Activated T-cell treated with anti-CD3 and anti-CD28 coated beads, Interleukin-2, amount 50 U/mL, for 24 hours (primary cell): ENCODE measurements at regions not wholly inside any gene's neighbourhood (a gene's known extent, or its start where the extent isn't known, plus 50 kb on each side); places are given as distances from the start of the nearest gene placed in this dataset.
"Not testable (repeated sequence)": the region's sequence is repeated elsewhere in the genome, so short reads cannot be mapped to it uniquely, and the experiment has no call there.

Experiments
- DNase-seq: peaks from one replicate; pipeline ENCODE4 v3.0.0-alpha.2; 2020
- H3K27ac Mint-ChIP-seq: 2 replicates; pipeline ENCODE4 v1.8.0; 2020; ENCODE audit warnings: mild to moderate bottlenecking, mixed read lengths
- H3K27me3 Mint-ChIP-seq: 2 replicates; pipeline ENCODE4 v1.8.0; 2020; ENCODE audit warnings: mixed read lengths
- H3K36me3 Mint-ChIP-seq: 2 replicates; pipeline ENCODE4 v1.8.0; 2020; ENCODE audit warnings: low read depth, mixed read lengths
- H3K4me1 Mint-ChIP-seq: 2 replicates; pipeline ENCODE4 v1.8.0; 2020; ENCODE audit warnings: low read depth, mixed read lengths
- H3K4me3 Mint-ChIP-seq: 2 replicates; pipeline ENCODE4 v1.8.0; 2020; ENCODE audit warnings: mild to moderate bottlenecking, moderate library complexity, mixed read lengths
- H3K9me3 Mint-ChIP-seq: 2 replicates; pipeline ENCODE4 v1.8.0; 2020; ENCODE audit warnings: mixed read lengths

DNA sequence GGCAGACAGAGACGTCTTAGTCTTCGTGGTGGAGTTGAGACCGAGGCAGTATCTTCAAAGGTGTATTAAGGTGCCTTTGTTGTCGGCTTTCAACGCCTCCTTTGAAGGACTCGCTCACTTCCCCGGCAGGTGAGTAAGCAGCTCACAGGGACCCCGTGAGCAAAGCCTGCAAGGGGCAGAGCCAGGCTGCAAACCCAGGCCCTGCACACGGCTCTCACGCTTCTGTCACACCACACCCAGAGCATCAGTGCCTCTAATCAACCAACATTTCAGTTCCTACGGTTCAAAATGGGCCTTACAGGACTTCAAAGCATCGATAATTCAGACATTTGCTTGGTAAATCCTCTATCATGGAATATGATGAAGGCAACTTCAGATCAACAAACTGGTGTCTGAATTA, 64.8 kb upstream of the INSIG1 start:
- peaks cover under 1% of the 10 kb centered on the region for H3K27me3 Mint-ChIP-seq
- H3K36me3 Mint-ChIP-seq, result no peaks in the 10 kb centered on the region
- DNase-seq, result no peak
- no peaks in the 10 kb centered on the region for H3K9me3 Mint-ChIP-seq
- no peak overlapping the region for H3K4me3 Mint-ChIP-seq
- H3K4me1 Mint-ChIP-seq, result no peaks in the 10 kb centered on the region
- no peak overlapping the region for H3K27ac Mint-ChIP-seq

DNA sequence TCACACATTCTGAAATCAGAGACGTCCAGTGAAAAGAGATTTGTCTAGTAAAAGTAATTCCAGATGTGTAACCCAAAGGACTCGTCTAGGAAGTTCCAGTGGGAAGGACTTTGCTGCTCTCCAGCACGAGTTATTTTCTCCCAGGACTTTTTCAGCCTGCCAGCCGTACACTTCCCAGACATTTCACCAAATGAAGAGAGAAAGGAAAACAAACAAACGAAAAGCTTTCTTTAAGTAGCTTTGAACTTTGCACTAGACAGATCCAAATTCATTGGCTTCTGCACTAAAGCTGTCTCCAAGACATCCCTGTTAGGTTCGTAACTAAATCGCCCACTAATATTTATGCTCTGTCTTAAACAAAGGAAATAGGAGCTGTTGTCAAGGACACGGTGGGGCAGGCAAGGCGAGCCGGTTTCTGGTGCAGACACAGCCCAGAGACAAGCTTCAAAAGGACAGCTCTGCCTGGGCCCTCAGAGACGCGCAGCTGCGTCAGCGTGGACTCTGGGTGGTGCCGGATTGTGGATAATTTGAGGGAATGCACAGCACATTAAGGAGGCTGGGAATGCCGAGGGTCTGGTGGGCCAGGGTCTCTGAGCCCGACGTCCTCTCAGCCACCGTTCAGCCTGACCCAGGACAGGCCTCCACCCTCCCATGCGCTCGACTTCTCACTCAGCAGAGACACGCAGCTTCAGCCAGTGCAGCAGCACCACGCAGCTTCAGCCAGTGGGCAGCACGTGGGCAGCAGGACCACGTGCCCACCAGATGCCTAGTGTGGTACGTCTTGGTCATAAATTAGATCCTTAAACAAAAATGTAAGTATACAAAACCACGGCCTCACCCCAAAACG, 64.1 kb upstream of the INSIG1 start:
- Mint-ChIP-seq H3K9me3 (no peaks in the 10 kb centered on the region), H3K27ac (no peak overlapping the region), H3K27me3 (peaks cover 5% of the 10 kb centered on the region), H3K4me3 (no peak overlapping the region), H3K4me1 (no peaks in the 10 kb centered on the region), H3K36me3 (no peaks in the 10 kb centered on the region)
- DNase-seq, result no peak

DNA sequence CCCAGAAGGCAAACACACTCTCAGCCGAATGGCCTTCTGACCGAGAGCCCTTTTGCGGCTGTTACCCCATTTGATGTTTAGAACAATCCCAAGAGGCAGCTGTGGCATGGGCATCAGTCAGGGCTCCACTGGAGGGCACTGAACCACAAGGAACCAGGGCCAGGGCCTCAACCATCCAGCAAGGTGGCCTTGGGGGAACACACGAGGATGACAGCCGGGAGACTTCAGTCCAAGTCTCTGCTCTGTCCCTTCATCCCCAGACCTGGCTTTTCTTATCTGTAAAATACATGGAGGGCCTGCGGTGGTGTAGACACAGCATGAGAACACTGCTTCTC, 63.6 kb upstream of the INSIG1 start:
- Mint-ChIP-seq H3K9me3 (no peaks in the 10 kb centered on the region), H3K27me3 (peaks cover 11% of the 10 kb centered on the region), H3K36me3 (no peaks in the 10 kb centered on the region), H3K4me1 (no peaks in the 10 kb centered on the region), H3K27ac (no peak overlapping the region), H3K4me3 (no peak overlapping the region)
- no peak for DNase-seq

DNA sequence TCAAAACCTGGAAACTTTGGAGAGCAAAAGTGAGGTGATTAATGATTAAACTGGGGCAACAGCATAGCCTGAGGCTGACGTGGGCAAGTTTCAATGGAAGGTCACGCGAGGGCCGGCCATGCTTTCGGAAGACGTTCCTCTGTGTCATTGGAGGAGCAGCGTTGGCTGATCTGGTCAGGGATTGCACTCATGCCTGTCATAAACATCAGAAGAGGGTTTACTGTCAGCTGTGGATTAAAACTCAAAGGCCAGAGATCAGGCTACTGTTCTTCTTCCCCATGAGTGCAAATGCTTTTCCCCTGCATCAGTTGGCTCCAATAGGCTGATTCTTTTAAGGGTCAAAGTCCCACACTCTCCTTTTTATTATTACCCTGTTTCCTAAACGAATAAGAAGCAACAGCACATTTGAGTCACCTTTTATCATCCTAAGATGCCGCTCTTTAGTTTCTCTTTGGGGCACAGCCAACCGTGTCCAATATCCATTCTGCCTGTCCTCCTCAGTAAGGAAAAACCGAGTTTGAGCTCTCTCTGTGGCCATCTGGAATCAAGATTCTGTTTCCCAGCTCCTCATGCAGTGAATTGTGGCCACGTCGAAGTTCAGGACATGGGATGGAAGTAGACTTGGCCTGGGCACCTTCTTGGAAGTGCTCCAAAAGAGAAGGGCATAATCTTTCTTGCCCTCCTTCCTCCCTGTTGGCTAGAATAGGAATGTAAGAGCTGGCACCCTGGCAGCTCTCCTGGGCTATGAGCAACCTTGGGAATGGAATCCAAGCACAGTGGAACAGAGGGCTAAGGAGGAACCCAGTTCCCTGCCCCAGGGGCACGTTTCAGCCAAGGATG, 62.5 kb upstream of the INSIG1 start:
- H3K27me3 Mint-ChIP-seq, result peaks cover 18% of the 10 kb centered on the region
- H3K9me3 Mint-ChIP-seq, result no peaks in the 10 kb centered on the region
- no peaks in the 10 kb centered on the region for H3K36me3 Mint-ChIP-seq
- no peak overlapping the region for H3K27ac Mint-ChIP-seq
- no peaks in the 10 kb centered on the region for H3K4me1 Mint-ChIP-seq
- H3K4me3 Mint-ChIP-seq, result no peak overlapping the region
- DNase-seq, result no peak

DNA sequence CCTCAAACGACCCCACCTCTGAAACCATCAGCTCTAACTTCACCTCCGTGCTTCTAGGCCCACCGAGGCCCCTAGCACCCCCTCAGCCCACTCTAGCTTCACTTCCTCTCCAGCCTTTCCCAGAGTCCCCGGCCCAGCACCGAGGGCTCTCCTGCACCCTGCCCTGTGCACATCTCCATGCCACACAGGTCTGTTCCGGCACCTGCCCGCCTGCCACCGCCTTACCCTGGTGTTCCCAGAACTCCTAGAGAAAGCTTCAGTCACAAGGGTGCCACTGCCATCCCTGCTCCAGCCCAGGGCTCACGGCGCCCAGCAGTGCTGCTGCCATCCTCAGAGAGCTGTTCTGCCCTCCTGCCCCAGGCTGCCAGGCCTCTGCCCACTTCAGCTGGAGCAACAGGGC, 61.3 kb upstream of the INSIG1 start:
- H3K9me3 Mint-ChIP-seq, result no peaks in the 10 kb centered on the region
- no peaks in the 10 kb centered on the region for H3K4me1 Mint-ChIP-seq
- DNase-seq, result no peak
- no peaks in the 10 kb centered on the region for H3K36me3 Mint-ChIP-seq
- H3K27me3 Mint-ChIP-seq, result peaks cover 18% of the 10 kb centered on the region
- H3K27ac Mint-ChIP-seq, result no peak overlapping the region
- H3K4me3 Mint-ChIP-seq, result no peak overlapping the region

DNA sequence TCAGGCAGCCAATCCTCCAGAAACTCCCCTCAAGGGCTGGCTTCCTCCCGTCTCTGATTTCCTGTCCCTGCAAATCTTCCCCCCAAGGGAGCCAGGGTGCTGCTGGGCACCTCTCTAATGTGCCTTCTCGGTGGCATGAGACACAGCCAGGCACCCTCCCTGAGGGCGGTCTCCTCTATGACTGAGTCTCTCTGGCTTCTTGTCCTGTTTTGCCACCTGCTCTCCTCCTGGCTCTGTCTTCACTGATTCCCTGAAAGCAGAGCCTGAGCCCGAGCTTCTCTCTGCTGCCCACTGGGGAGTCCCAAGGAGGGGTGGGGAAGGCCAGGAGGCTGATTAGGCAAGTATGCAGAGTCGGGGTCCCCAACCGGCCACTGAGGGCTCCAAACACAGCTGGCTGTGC, 60.4 kb upstream of the INSIG1 start:
- Mint-ChIP-seq H3K27ac (no peak overlapping the region), H3K4me1 (no peaks in the 10 kb centered on the region), H3K4me3 (no peak overlapping the region), H3K36me3 (no peaks in the 10 kb centered on the region), H3K9me3 (no peaks in the 10 kb centered on the region), H3K27me3 (peaks cover 18% of the 10 kb centered on the region)
- no peak for DNase-seq

DNA sequence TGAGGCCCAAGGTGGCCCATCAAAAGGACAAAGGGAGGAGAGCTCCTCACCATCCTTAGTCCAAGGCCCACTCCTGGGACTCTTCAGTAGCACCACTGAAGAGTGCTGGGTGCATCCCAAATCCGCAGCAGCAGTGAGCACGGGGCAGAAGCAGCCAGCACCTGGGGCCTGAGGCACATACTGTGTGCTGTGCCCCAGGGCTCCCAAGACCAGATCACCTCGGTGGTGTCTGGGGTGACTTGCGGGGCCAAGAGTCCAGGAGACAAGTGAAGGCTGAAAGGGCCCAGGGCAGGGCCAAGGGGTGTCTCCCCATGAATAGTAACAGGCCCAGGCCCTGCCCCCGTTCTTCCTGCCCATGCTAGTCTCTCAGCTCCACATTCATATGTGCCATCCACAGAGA, 59.9 kb upstream of the INSIG1 start:
- H3K4me3 Mint-ChIP-seq, result no peak overlapping the region
- no peaks in the 10 kb centered on the region for H3K9me3 Mint-ChIP-seq
- no peak for DNase-seq
- H3K4me1 Mint-ChIP-seq, result no peaks in the 10 kb centered on the region
- H3K27me3 Mint-ChIP-seq, result peaks cover 20% of the 10 kb centered on the region
- H3K36me3 Mint-ChIP-seq, result no peaks in the 10 kb centered on the region
- H3K27ac Mint-ChIP-seq, result no peak overlapping the region

DNA sequence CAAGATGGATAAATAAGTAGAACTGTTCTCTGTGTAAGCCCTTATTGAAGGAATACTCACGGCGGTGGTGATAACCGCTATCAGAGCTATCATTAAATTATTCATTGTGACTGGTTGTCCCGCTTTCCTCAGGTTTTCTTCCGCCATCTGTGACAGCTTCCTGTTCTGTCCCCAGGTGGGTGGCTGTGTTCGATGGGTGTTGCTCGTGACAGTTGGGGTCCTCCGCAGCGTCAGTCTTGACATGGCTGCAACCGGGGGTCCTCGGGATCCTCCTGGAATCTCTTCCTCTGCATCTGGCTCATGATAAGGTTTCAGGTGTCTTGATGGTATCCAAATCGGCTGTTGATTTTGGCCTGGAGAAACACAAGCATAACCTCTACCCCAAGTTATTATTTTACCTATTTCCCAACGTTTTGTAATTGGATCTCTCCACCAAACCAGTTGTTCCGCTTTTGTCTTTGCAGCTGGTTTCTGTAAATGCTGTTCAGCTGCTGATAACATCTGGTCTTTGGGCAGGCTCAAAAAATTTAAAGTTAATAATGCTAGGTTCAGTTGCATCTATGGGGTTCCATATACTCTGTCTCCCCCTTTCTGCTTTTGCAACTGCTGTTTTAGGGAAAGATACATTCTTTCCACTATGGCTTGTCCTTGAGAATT, 58.1 kb upstream of the INSIG1 start:
- not testable (repeated sequence) for H3K4me3 Mint-ChIP-seq, H3K9me3 Mint-ChIP-seq, H3K36me3 Mint-ChIP-seq, DNase-seq, H3K4me1 Mint-ChIP-seq, H3K27ac Mint-ChIP-seq
- H3K27me3 Mint-ChIP-seq, result peaks cover 26% of the 10 kb centered on the region

DNA sequence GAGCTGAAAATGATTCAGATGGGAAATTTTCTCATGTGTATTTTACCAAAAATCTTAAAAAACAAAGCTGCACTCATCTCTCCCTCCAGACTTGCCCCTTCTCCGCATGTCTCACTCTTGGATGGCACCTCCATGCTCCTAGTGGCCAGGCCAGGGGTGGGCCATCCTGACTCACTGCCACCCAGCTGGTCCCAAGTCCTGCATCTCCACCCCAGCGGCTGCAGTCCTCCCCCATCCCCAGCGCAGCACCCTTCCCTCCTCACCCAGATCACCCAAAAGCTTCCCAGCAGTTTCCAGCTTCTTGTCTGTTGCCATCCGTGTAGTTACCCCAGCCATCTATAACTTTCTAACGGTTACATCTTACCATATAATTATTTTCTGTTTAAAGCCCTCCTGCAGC, 53.0 kb upstream of the INSIG1 start:
- DNase-seq, result no peak
- no peak overlapping the region for H3K4me3 Mint-ChIP-seq
- peaks cover 16% of the 10 kb centered on the region for H3K27me3 Mint-ChIP-seq
- no peaks in the 10 kb centered on the region for H3K36me3 Mint-ChIP-seq
- peaks cover 8% of the 10 kb centered on the region for H3K4me1 Mint-ChIP-seq
- no peaks in the 10 kb centered on the region for H3K9me3 Mint-ChIP-seq
- H3K27ac Mint-ChIP-seq, result no peak overlapping the region

DNA sequence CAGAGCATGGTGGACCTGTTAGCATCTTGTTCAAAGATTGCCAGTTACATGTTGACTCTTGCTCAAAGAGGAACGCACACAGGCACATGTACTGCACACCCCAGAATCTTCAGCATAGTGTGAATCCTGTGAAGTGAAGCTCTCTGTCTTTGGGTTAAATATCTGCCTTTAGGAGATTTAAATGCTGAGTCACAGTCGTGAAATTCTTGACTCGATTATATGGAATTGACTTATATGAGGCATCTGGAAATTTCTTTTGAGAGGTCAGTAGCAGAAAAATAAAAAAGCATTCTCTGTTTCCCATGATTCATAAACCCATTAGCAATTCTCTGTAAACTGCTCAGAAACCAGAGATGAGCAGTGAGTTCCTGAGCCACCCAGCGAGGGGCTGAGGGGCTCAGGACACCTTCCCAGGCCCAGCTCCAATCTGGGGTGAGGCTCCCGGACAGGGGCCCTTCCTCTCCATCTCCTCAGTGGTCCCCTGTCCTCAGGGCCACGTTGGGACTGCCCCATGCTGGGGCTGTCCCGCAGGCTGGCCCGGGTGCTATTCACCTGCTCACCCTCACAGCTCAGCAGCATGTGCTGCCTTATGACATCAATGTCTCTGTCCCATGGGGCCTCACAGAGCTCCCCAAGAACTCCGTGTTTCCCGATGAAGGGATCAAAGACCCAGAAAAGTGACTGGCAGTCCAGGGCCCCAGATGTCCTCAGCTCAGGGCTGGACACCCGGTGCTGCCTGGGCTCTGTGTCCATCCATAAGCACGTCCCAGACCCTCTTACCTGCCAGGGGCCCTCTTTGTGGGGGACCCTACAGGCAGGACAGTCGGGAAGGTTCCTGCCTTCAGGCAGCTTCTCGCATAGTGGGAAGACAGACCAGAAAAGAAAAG, 50.0 kb upstream of the INSIG1 start:
- Mint-ChIP-seq H3K27ac (no peak overlapping the region), H3K4me1 (peaks cover 8% of the 10 kb centered on the region), H3K27me3 (peaks cover 27% of the 10 kb centered on the region), H3K36me3 (no peaks in the 10 kb centered on the region), H3K4me3 (no peak overlapping the region), H3K9me3 (no peaks in the 10 kb centered on the region)
- no peak for DNase-seq
